HG03039 (cell line): ENCODE measurements at regions not wholly inside any gene's neighbourhood (a gene's known extent, or its start where the extent isn't known, plus 50 kb on each side); places are given as distances from the start of the nearest gene placed in this dataset.
"Not testable (repeated sequence)": the region's sequence is repeated elsewhere in the genome, so short reads cannot be mapped to it uniquely, and the experiment has no call there.

ENCODE experiments used
- ATAC-seq: cut with Tn5 transposase; IDR thresholded peaks from one replicate; pipeline ENCODE4 v1.9.1; 2021; ENCODE audit warnings: mild to moderate bottlenecking, moderate library complexity; ENCODE audit not compliant: unreplicated experiment

DNA sequence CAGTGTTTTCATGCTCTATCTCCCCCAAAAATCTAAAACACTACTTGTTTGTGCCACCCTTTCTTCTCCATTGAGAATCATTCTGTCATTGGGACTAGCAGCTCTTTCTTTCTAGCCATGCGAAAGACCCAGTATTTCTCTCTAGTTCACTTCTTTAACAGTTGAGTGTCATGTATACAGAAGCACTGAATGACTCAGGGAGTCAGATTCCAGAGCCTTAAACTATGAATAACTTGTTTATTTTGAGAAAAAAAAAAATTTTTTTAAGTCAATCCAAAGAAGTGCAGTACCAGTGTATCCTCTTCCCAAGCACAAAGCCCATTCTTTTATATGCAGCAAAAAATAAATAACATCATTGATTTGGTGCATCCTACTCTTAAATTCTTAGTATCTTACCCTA is 415.4 kb upstream of the GRAMD2B start:
- ATAC-seq: no peak

DNA sequence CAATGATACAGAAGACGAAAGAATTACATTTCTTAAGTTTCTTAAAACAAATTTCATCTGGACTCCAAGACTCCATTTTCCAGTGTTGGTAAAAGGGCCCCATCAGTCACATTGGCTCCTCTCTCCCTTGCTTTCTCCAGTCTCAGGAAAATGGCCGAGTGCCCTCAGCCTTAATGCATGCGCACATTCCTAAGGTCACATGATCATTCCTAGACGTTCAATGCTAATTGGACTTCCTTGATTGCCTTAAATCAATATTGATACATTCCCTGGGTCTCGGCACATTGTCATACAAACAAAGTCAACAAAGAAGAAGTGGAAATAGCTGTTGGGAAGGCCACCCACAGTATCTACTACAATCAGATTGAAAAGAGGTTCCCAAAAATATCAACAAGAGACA is 413.6 kb upstream of the GRAMD2B start:
- ATAC-seq: no peak

DNA sequence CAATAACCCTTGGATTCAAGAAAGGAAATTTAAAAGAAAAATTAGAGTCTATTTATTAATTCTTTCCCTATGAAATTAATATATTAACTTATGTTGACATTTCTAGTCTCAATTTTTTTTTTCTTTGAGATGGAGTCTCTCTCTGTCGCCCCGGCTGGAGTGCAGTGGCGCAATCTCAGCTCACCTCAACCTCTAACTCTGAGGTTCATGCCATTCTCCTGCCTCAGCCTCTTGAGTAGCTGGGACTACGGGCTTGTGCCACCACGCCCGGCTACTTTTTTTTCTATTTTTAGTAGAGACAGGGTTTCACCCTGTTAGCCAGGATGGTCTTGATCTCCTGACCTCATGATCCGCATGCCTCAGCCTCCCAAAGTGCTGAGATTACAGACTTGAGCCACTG is 411.7 kb upstream of the GRAMD2B start:
- ATAC-seq: not testable (repeated sequence)

DNA sequence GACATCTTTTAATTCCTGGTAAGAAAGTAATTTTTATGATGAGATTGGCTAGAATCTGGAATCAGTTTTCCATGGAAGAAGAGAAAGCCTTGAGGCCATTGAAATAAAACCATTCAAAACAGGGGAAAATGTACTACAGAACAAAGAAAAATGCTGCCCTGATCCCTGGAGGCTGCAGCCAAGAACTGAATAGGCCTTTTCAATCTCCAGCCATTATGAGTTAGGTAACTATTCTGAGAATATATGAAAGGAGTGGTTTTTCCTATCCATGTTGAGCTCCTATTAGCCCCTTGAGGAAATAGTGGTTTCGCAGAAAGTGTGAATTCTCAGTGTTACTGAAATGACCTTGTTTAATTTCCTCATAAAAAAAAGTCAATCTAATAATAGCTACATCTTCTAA is 408.5 kb upstream of the GRAMD2B start:
- no peak for ATAC-seq

DNA sequence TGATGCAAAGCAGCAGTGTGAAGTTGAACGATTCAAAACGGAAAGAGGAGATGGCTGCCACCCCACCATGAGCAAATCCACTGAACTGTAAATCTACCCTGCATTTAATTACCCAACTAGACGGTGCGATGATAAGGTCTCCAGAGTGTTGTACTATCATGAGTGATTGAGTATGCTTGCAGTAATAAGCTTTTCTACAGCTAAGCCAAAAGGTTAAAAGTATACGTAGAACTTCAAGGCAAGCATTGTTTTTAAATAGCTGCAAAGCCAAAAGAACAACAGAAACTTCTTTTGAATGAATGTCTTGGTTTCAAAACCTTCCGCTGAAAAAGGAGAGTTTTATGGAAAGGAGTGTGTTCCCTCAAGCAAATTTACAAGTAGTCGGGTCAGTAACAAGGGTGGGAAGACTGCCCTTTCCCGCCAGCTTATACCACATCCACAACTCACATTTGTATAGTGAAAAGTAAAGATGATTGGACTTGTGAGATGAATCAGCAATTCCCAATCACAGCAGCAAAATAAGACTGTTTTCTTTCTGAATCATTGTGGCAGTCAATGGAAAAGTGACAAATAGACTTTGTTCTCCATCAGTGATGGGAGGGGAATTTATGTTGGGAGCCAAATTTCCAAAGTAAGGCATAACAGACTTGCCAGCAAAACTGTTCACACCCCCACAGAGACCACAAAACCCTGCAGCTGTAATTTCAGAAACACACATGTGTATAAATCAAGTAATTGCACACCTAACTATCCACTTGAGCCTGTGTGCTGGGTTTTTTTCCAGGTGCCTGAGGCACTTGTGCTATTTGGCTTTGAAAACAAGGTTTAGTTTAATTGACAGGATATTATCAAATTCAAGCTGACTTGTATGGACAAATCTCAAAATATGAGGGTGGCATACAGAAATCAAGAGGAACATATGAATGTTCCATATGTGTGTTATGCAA is 407.7 kb upstream of the GRAMD2B start:
- ATAC-seq: no peak

DNA sequence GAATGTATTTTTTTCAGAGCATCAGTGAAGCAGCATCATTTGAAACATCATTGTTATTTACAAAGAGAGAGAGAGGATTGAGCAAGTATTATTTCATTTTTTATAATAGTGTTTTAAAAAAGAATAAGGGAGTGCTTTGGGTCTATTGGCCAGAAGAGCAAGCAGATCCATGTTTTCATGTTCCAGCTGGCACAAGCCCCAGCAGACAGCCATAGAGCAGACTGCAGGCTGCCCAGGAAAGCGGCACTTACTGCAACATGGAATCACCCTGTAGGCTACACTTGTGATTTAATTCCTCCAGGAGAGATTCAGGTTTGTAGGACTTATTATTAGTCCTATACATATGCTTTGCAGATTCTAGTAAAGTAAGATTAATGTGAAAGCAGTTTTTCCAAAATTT is 407.0 kb upstream of the GRAMD2B start:
- no peak for ATAC-seq

DNA sequence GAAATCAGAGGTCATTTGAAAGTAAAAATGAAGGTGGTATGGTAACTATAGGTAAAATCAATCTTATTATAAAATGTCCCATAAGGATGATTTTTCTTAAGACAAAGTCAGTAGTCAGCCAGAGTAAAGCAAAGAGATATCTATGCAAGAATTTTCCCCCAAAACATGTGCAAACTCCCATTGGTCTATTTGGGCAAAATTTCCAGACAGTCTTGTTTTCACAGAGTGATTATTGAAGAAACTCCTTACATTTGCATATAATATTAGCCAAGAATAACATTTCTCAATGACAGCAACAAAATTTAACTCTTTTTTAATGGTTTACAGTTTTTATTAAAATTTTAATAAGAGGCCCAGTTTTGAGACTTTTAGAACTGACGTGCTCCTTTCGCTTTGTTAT is 406.1 kb upstream of the GRAMD2B start:
- no peak for ATAC-seq

DNA sequence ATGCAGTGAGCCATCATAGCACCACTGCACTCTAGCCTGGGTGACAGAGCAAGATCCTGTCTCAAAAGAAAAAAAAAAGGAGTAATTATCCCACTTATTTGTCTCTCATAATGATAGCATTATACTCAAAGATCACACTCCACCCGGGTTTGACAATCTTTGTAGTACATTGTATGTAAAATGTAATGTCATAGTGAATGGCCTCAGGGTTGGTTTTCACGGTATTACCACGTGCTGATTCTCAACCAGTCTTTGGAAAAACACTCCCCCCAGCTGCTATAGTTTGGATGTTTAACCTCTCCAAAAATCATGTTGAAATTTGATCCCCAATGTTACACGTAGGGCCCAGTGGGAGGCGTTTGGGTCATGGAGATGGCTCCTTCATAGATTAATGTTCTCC is 402.4 kb upstream of the GRAMD2B start:
- no peak for ATAC-seq

DNA sequence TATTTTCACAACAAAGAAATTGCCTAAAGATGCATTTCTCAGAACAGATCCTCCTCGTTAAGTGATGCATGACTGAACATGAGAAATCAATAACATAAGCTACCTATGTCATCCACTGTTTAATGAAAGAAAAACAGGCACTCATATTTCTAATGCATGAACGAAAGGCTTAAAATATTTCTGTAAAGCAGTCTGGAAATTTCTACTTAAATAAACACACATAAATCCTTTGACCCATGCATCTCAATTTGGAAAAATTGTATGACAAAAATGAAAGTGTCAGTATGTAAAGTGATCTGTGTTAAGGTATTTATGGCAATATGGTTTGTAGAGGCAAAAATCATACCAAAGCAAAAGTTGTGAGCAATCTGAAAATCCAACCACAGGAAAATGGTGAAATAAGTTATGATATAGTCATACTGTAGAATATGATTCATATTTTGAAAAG is 399.2 kb upstream of the GRAMD2B start:
- ATAC-seq: no peak

DNA sequence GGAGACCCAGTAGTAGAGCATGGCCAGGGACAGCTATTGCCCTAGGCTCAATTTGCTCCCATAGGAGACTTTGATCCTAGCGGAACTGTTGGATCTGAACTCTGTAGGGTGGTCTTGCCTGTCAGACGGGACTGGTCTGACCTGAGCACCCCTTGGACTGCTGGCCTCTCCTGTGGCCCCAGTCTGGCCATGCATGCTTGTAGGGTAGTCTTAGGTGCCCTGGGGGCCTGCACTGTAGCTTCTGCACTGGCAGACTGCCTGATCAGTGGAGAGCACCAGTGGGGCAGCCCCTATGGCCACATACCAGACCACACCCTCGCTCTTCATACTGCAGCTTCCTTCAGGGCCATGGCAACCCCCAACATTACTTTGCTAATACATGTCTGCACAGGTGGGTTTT is 396.1 kb upstream of the GRAMD2B start:
- no peak for ATAC-seq

DNA sequence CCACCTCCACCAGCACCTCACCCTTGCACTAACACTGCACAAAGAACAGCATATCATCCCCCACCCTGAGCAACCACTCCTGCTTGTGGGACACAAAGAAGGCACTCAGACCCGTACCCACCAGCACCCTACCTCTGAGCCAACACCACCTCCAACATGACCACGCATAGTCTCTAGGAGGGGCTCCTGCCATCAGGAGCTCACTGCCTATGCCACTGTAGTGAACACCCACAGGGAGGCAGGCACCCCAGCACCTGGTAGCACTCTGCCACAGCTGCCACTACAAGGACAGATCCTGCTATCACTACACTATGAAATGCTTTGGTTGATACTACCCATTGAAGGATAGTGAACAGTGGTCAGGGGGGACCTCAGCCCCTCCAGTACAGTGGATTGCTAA is 395.6 kb upstream of the GRAMD2B start:
- ATAC-seq: no peak

DNA sequence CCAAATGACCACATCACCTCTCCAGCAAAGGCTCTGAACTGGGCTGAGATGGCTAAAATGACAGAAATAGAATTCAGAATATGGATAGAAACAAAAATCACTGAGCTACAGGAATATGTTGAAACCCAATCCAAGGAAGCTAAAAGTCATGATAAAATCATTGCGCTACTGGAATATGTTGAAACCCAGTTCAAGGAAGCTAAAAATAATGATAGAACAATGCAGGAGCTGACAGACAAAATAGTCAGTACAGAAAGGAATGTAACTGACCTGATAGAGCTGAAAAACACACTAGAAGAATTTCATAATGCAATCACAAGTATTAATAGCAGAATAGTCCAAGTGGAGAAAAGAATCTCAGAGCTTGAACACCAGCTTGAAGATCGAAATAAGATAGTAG is 394.9 kb upstream of the GRAMD2B start:
- ATAC-seq: no peak

DNA sequence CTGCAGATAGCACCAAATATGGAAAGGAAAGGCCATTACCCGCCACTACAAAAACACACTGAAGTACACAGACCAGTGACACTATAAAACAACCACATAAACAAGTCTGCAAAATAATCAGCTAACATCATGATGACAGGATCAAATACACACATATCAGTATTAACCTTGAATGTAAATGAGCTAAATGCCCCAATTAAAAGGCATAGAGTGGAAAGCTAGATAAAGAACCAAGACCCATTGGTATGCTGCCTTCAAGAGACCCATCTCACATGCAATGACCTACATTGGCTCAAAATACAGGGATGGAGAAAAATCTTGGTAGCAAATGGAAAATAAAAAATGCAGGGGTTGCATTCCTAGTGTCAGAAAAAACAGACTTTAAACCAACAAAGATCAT is 393.9 kb upstream of the GRAMD2B start:
- not testable (repeated sequence) for ATAC-seq

DNA sequence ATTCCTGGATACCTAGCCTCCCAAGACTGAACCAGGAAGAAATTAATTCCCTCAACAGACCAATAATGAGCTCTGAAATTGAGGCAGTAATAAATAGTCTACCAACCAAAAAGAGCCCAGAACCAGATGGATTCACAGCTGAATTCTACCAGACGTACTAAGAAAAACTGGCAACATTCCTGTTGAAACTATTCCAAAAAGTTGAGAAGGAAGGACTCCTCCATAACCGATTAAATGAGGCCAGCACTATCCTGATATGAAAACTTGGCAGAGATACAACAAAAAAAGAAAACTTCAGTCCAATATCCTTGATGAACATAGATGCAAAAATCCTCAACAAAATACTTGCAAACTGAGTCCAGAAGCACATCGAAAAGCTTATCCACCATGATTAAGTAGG is 392.5 kb upstream of the GRAMD2B start:
- no peak for ATAC-seq

DNA sequence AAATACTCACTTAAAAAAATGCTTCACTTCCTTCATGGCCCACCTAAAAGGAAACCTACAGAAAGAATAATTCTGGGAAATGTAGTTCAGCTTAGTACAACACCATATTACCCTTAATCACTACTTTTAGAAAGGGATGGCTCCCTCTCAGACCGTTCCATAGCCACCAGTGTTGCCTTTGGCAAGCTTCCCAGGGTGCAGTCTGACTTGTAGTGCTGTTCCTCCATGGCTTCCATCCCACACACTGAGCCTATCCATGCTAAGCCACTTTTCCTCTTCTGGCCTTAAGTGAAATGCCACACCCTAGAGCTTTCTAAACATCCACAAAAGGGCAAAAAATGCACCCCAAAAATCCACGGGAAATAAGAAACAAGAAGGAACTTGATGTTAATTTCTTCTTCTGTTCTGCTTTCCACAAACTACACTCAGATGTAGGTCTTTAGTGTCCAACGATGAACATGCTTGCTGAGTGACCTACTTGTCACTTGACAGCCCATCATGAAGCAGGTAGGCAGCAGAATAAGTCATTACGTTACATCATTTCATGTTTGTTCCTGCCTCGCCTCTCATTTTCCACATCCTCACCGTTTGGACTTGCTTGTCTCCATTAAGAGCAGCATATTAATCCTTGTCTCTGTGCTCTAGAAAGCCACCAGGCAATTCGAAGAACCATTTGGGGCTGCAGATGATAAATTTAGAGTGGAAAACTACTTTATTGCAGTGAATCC is 391.1 kb upstream of the GRAMD2B start:
- ATAC-seq: no peak

DNA sequence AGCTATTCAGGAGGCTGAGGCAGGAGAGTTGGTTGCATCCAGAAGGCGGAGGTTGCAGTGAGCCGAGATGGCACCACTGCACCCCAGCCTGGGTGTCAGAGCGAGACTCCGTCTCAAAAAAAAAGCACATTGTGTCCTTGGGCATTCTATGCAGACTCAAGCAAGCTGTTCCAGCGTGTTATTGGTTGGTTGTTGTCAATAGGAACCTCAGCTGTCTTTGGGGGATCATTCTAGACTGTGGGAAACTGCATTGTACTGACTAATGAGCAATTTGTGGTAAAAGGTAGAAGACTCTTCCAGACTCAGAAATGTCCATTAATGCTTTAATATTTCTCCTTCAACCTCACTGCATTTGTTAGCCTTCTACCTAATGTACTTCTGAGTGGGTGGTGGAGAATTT is 379.5 kb upstream of the GRAMD2B start:
- no peak for ATAC-seq

DNA sequence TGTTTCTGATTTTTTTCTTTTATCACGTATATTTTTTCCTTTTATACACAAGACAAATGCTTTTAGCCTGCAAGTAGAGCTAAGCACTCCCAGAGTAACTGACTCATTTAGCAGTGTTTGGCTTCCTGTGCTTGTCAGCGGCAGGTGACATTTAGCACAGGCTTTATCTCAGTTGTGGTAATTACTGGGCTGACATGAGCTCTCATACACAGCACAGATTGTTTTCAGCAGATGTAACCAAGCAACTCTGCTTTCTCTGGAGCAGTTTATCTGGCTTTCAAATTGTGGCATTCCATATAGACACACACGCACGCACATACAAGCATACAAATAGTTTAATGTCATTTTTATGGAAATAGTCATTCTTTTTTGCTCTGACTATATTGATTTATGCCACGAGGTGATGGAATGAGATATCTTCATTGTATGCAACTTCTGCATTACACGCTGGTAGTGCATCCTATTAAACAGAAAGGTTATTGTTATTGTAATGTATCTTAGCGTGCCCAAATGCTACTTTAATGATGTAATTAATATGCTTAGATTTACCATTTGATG is 379.0 kb upstream of the GRAMD2B start:
- no peak for ATAC-seq

DNA sequence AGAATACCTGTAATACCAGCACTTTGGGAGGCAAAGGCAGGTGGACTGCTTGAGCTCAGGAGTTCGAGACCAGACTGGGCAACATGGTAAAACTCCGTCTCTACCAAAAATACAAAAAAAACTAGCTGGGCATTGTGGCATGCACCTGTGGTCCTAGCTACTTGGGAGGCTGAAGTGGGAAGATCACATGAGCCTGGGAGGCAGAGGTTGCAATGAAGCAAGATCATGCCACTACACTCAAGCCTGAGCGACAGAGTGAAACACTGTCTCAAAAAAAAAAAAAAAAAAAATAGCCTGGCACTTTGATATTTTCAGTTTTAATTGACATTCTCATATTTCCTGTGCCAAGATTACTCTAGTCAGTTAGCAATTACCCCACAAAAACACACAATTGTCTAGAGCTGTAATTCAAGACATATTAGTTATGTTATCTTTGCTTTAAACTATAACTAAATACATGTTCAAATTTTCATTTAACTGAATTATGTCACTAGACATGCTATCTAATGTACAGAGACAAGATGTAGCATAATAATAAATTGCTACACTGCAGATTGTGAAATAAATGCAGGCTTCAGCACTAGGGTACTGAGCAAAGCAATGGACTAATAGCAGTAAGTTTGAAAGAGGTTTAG is 378.2 kb upstream of the GRAMD2B start:
- ATAC-seq: no peak

DNA sequence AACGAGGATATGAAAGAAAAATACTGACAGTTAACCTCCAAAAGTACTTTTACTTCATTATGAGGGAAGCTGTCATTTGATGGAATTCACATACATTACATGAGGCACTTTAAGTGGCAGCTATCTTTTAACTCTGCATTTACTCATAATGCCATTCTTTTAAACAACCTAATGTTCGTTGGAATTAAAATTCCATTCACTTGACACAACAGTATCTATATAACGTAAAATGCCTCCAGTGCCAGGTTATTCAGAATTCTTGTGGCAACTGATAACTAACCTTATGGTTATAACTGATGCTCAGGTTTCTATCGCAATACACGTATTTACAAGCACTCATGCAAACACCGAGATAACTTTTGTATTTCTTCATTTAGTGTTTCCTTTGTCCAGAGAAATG is 376.9 kb upstream of the GRAMD2B start:
- no peak for ATAC-seq

DNA sequence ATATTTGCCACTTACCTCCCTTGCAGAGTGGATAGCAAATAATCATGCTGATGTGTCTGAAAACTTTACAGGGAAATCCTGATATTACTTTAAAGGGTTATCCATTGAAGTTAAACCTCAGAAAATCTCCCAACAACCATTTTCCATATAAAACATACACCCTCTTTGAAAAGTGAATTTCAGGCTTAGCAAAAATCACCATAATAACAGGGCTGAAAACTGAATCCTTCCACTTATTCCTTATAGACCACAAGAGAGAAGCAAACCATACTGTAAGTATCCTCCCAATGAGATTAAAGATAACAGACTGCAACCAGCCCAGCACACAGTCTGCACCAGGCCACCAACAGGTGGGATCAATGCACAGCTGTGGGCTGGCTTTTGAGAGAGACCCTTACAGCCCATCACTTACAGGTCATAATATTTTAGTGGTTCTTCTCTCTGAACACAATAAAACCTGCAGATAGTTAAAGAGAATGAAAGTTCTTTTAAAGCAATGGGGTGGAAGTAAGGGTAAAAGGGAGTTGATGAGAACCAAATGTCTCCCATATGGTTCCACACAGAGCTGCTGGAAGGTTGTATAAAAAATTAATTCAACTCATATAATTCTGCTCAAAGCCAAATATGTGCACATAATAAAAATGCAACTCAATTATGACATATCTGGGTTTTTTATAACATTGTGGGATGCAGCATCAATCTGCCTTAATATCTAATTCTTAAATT is 376.2 kb upstream of the GRAMD2B start:
- no peak for ATAC-seq

DNA sequence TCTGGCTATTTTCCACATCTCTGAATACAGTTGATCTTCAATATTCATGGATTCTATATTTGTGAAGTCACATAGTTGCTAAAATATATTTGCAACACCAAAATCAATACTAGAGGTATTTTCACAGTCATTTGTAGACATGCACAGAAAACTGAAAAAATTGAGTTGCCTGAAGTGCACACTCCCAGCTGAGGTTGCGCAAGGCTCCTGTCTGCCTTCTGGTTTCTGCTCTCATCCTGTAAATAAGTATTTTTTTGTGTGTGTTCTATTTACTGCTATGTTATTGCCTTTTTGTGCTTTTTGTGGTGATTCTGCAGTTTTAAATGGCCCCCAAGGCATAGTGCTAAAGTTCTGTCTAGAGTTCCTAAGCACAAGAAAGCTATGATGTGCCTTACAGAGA is 371.1 kb upstream of the GRAMD2B start:
- ATAC-seq: no peak
